ENCODE measurements at regions not wholly inside any gene's neighbourhood (a gene's known extent, or its start where the extent isn't known, plus 50 kb on each side); places are given as distances from the start of the nearest gene placed in this dataset.
"Not testable (repeated sequence)": the region's sequence is repeated elsewhere in the genome, so short reads cannot be mapped to it uniquely, and the experiment has no call there.

DNA sequence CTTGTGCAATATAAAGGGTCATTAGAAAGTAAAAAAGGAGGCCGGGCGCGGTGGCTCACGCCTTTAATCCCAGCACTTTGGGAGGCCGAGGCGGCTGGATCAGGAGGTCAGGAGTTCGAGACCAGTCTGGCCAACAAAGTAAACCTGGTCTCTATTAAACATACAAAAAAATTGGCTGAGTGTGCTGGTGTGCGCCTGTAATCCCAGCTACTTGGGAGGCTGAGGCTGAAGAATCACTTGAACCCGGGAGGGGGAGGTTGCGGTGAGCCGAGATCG, 102.8 kb upstream of the TMPRSS2 start:
- H3K27me3 ChIP-seq (replicated peaks in 1 of 4; ENCODE audit: control insufficient read depth in 3 of 4, extremely low read depth in 1 of 4, insufficient read depth in 3 of 4, low read length in 3 of 4); H2BK120ac ChIP-seq (replicated peaks; ENCODE audit: low read depth, low read length); H3K4me3 ChIP-seq (ENCODE audit: extremely low read depth in 1 of 4, insufficient read depth in 2 of 4, low read depth in 3 of 4, low read length in 4 of 4); H3K4ac ChIP-seq (replicated peaks; ENCODE audit: insufficient read length, low read depth, low read length); H2BK12ac ChIP-seq (ENCODE audit: low read depth, low read length); H2BK5ac ChIP-seq (ENCODE audit: low read depth, low read length); H3K79me2 ChIP-seq (ENCODE audit: control insufficient read depth in 1 of 2, insufficient read depth in 2 of 2, low read length in 2 of 2); H2AK5ac ChIP-seq (ENCODE audit: low read depth, low read length); H4K8ac ChIP-seq (ENCODE audit: extremely low read depth, insufficient read depth, low read length); H3K18ac ChIP-seq (ENCODE audit: extremely low read depth, low read length); DNase-seq (ENCODE audit: low read depth in 1 of 2, low spot score in 2 of 2); H3K4me2 ChIP-seq (ENCODE audit: insufficient read depth in 1 of 2, low read depth in 2 of 2, low read length in 2 of 2); H2BK20ac ChIP-seq (ENCODE audit: low read length); H4K5ac ChIP-seq (ENCODE audit: insufficient read length, low read depth, low read length); H3K79me1 ChIP-seq (ENCODE audit: low read depth, low read length); H3K23ac ChIP-seq (ENCODE audit: insufficient read length); H4K20me1 ChIP-seq (replicated peaks in 1 of 2; ENCODE audit: control insufficient read depth in 1 of 2, insufficient read depth in 2 of 2, low read length in 2 of 2); FAIRE-seq; POLR2A ChIA-PET (ENCODE audit: partially characterized antibody); H3K27ac ChIP-seq (ENCODE audit: low read depth, low read length); H3K56ac ChIP-seq (replicated peaks; ENCODE audit: insufficient read length, low read depth, low read length); H2BK15ac ChIP-seq (ENCODE audit: low read length); H2AFZ ChIP-seq (ENCODE audit: low read length); H4K91ac ChIP-seq (replicated peaks; ENCODE audit: insufficient read length, low read length); H3K9me3 ChIP-seq (ENCODE audit: insufficient read depth in 2 of 2, low read depth in 1 of 2, low read length in 1 of 2); H3K36me3 ChIP-seq (ENCODE audit: control insufficient read depth in 2 of 4, insufficient read depth in 4 of 4, low read length in 3 of 4); H3K14ac ChIP-seq (ENCODE audit: insufficient read length); H3K23me2 ChIP-seq (ENCODE audit: low read depth, low read length); H3K9ac ChIP-seq (replicated peaks in 1 of 4; ENCODE audit: extremely low read depth in 1 of 4, low read depth in 3 of 4, low read length in 3 of 4): not testable (repeated sequence)
- peaks cover 0 to 13% (median 10%) of the 10 kb centered on the region in 4 experiments; a peak in 5 of 7 replicates for H3K4me1 ChIP-seq (replicated peaks in 1 of 4; ENCODE audit: control insufficient read depth in 3 of 4, insufficient read depth in 4 of 4, low read length in 3 of 4)
- WGBS, 2 experiments (ENCODE audit: extremely low coverage in 1 of 2, insufficient coverage in 1 of 2, insufficient read length in 1 of 2, insufficient replicate concordance in 2 of 2, low coverage in 1 of 2, low lambda C conversion rate in 2 of 2, missing lambda C conversion rate in 1 of 2) = 95% methylated on average over 12 of the region's 12 CpGs; no CpG with 5 or more reads in 1 of the 2 experiments
- CTCF ChIA-PET (ENCODE audit: partially characterized antibody) = interaction anchor here (0.8 to 10.3 kb wide), 23 partner anchors 9 to 507 kb away, joined by 3 to 132 read pairs (median 6); no protein-coding TSS in a partner anchor

All from H1 (cell line).